MM.1S (cell line): ENCODE measurements at regions not wholly inside any gene's neighbourhood (a gene's known extent, or its start where the extent isn't known, plus 50 kb on each side); places are given as distances from the start of the nearest gene placed in this dataset.

Source experiments
- DNase-seq: peaks from one replicate; pipeline ENCODE4 v3.0.0-alpha.2; 2015
- H2AFZ ChIP-seq: fragments of 300-600 bp; sonication (generic); 2 replicates; pipeline ENCODE4 v1.6.0; 2016; ENCODE audit warnings: antibody characterized with exemption, low read length
- H3F3A ChIP-seq: fragments of 300-600 bp; sonication (generic); 2 replicates; pipeline ENCODE4 v1.6.1; 2016; ENCODE audit warnings: mild to moderate bottlenecking, antibody characterized with exemption, low read length, moderate library complexity, mixed read lengths; ENCODE audit not compliant: insufficient read depth
- H3K27ac ChIP-seq: fragments of 300-600 bp; sonication (generic); 2 replicates; pipeline ENCODE4 v1.5.1; 2016; ENCODE audit warnings: mild to moderate bottlenecking, low read length
- H3K27me3 ChIP-seq: fragments of 300-600 bp; sonication (generic); replicated peaks from 2 replicates; pipeline ENCODE4 v1.6.0; 2016; ENCODE audit warnings: low read length; ENCODE audit not compliant: insufficient read depth
- H3K36me3 ChIP-seq: fragments of 300-600 bp; sonication (generic); replicated peaks from 2 replicates; pipeline ENCODE4 v1.6.1; 2016; ENCODE audit warnings: mild to moderate bottlenecking, low read length, mixed read lengths; ENCODE audit not compliant: insufficient read depth
- H3K4me1 ChIP-seq: fragments of 300-600 bp; sonication (generic); 2 replicates; pipeline ENCODE4 v1.6.1; 2016; ENCODE audit warnings: low read length, mixed read lengths
- H3K4me2 ChIP-seq: fragments of 300-600 bp; sonication (generic); 2 replicates; pipeline ENCODE4 v1.6.0; 2016; ENCODE audit warnings: low read depth, low read length
- H3K4me3 ChIP-seq: fragments of 300-600 bp; sonication (generic); 2 replicates; pipeline ENCODE4 v1.5.1; 2016; ENCODE audit warnings: low read length, mixed read lengths
- H3K79me2 ChIP-seq: fragments of 300-600 bp; sonication (generic); 2 replicates; pipeline ENCODE4 v1.6.1; 2016; ENCODE audit warnings: mixed run types, low read length, mixed read lengths
- H3K9ac ChIP-seq: fragments of 300-600 bp; sonication (generic); 2 replicates; pipeline ENCODE4 v1.6.1; 2016; ENCODE audit warnings: low read length, mixed read lengths
- H3K9me2 ChIP-seq: fragments of 300-600 bp; sonication (generic); replicated peaks from 2 replicates; pipeline ENCODE4 v1.6.1; 2016; ENCODE audit warnings: mild to moderate bottlenecking, low read length, mixed read lengths; ENCODE audit not compliant: insufficient read depth
- H3K9me3 ChIP-seq: fragments of 300-600 bp; sonication (generic); replicated peaks from 2 replicates; pipeline ENCODE4 v1.6.1; 2016; ENCODE audit warnings: mild to moderate bottlenecking, low read length, mixed read lengths; ENCODE audit not compliant: insufficient read depth
- H4K20me1 ChIP-seq: fragments of 300-600 bp; sonication (generic); 2 replicates; pipeline ENCODE4 v1.6.1; 2016; ENCODE audit warnings: mild to moderate bottlenecking, low read length, moderate library complexity, mixed read lengths; ENCODE audit not compliant: insufficient read depth
- EZH2 ChIP-seq: fragments of 300-600 bp; sonication (generic); optimal IDR thresholded peaks from 2 replicates; pipeline ENCODE3; 2017; ENCODE audit warnings: low read depth, mild to moderate bottlenecking, antibody characterized with exemption, low read length, mixed read lengths
- EZH2phosphoT487 ChIP-seq: fragments of 300-600 bp; sonication (generic); IDR thresholded peaks from 2 replicates; pipeline ENCODE4 v1.6.1; 2018; ENCODE audit warnings: antibody characterized with exemption, low read length
- TF ChIP-seq, protein P1 (sequence below): fragments of 300-600 bp; sonication (generic); IDR thresholded peaks from 2 replicates; pipeline ENCODE4 v1.5.1; 2016; ENCODE audit warnings: antibody characterized with exemption, low read length, mixed read lengths

DNA sequence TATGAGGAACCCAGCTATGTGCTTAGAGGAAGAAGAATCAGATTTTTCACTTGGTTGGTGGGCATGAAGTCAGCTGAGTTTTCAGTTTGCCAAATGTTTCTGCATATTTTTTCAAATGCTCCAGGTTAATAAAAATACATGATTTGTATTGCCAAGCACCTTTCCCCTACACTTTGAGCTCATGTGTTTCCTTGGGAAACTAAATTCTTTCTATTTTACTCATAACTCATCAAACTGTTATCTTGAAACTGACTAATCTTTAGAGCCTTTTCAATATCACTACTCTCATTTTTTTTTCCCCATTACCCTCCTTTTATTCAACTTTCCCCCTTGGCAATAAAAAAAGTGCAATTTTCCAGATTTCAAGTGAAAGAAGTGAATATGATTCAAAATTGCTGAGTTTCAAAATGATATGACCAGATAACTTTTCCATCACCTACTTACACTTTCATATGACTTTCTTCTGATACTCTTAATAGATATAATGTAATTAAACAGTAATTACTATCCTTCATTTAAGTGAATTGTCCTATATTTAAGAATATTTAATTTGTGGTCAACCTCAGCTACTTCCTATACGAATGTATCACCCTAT lies 91.9 kb upstream of the SOX6 start:
- Histone ChIP-seq H4K20me1 (no peaks in the 10 kb centered on the region), H3K4me2 (no peak overlapping the region), H3K9ac (no peak overlapping the region), H2AFZ (no peak overlapping the region), H3K79me2 (no peaks in the 10 kb centered on the region), H3F3A (no peaks in the 10 kb centered on the region), H3K4me3 (no peak overlapping the region), H3K9me3 (no peaks in the 10 kb centered on the region), H3K9me2 (no peaks in the 10 kb centered on the region), H3K36me3 (no peaks in the 10 kb centered on the region), H3K27me3 (no peaks in the 10 kb centered on the region), H3K4me1 (no peaks in the 10 kb centered on the region), H3K27ac (no peak overlapping the region)
- TF ChIP-seq EZH2phosphoT487 (no peak), EZH2 (no peak)
- TF ChIP-seq, protein P1, sequence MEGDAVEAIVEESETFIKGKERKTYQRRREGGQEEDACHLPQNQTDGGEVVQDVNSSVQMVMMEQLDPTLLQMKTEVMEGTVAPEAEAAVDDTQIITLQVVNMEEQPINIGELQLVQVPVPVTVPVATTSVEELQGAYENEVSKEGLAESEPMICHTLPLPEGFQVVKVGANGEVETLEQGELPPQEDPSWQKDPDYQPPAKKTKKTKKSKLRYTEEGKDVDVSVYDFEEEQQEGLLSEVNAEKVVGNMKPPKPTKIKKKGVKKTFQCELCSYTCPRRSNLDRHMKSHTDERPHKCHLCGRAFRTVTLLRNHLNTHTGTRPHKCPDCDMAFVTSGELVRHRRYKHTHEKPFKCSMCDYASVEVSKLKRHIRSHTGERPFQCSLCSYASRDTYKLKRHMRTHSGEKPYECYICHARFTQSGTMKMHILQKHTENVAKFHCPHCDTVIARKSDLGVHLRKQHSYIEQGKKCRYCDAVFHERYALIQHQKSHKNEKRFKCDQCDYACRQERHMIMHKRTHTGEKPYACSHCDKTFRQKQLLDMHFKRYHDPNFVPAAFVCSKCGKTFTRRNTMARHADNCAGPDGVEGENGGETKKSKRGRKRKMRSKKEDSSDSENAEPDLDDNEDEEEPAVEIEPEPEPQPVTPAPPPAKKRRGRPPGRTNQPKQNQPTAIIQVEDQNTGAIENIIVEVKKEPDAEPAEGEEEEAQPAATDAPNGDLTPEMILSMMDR, result no peak
- no peak for DNase-seq

DNA sequence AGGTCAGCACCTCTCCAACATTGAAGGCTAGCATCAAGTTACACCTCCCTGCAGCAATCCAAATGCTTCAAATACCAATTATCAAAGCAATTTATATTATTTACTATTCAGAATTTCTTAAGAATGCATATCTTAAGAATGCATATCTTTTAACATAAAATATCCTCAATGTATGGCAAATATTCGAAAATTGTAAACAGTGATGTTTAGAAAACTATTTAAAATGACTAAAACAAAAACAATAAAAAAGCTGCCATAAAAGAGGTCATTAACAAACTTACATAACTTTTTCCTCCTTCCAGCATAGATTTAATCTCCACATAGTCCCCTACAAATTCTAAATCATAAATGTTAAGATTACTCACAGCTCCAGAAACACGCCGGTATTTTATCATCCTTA lies 85.1 kb upstream of the SOX6 start:
- Histone ChIP-seq H3K4me1 (no peaks in the 10 kb centered on the region), H3K9me3 (no peaks in the 10 kb centered on the region), H3K36me3 (no peaks in the 10 kb centered on the region), H3K9ac (no peak overlapping the region), H3F3A (no peaks in the 10 kb centered on the region), H3K4me2 (no peak overlapping the region), H3K4me3 (no peak overlapping the region), H3K9me2 (no peaks in the 10 kb centered on the region), H3K27ac (no peak overlapping the region), H3K79me2 (no peaks in the 10 kb centered on the region), H4K20me1 (no peaks in the 10 kb centered on the region), H3K27me3 (no peaks in the 10 kb centered on the region), H2AFZ (no peak overlapping the region)
- DNase-seq, result no peak
- TF ChIP-seq EZH2, result no peak
- TF ChIP-seq, protein P1, result no peak
- TF ChIP-seq EZH2phosphoT487, result no peak

DNA sequence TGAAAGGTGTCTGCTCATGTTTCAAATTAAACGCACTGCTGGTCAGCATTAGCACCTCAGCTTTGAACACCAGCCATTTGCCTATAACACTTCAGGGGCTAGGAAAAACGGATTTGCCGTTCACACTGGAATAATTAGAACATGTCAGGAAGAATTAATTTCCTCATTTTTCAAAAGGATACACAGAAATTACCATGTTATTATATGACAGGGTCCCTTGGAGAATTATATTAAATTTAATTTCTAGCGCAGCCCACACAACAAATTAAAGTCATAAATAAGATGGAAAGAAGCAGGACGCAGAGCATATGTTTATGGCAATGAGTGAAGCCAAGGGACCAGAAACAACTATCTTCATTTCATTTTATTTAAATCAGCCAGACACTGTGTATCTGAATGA lies 83.8 kb upstream of the SOX6 start:
- Histone ChIP-seq H3K4me3 (no peak overlapping the region), H3K4me2 (no peak overlapping the region), H4K20me1 (no peaks in the 10 kb centered on the region), H3K36me3 (no peaks in the 10 kb centered on the region), H3K4me1 (no peaks in the 10 kb centered on the region), H3K9me3 (no peaks in the 10 kb centered on the region), H3K27ac (no peak overlapping the region), H3F3A (no peaks in the 10 kb centered on the region), H3K9me2 (no peaks in the 10 kb centered on the region), H3K79me2 (no peaks in the 10 kb centered on the region), H2AFZ (no peak overlapping the region), H3K27me3 (no peaks in the 10 kb centered on the region), H3K9ac (no peak overlapping the region)
- no peak for DNase-seq
- TF ChIP-seq, protein P1, result no peak
- no peak for TF ChIP-seq EZH2
- TF ChIP-seq EZH2phosphoT487, result no peak
